Caco-2 (cell line): ENCODE measurements at regions not wholly inside any gene's neighbourhood (a gene's known extent, or its start where the extent isn't known, plus 50 kb on each side); places are given as distances from the start of the nearest gene placed in this dataset.

Experiments used
- BruUV-seq: library from RNA; stranded (reverse); fragments of 400-500 nt; replicated peaks from 2 replicates; lab custom pipeline; 2021; lab: Mats Ljungman, UMichigan
- CTCF ChIA-PET: fragments of 300-600 bp; sonication (Branson Sonifier 250); formaldehyde crosslinking; loops from one replicate; lab custom pipeline; 2022; ENCODE audit warnings: antibody characterized with exemption; lab: Charles Lee
- POLR2A ChIA-PET: fragments of 300-600 bp; sonication (Branson Sonifier 250); formaldehyde crosslinking; loops from one replicate; lab custom pipeline; 2022; ENCODE audit warnings: antibody characterized with exemption; lab: Charles Lee
- DNase-seq, 2 experiments: peaks; one replicate each; pipeline versions ENCODE4 v3.0.0 to v3.0.0-alpha.2; 2020 to 2022
- H3K27me3 ChIP-seq: replicated peaks from 2 replicates; pipeline ENCODE4 v1.6.0; 2011; ENCODE audit warnings: low read length; ENCODE audit not compliant: control insufficient read depth, insufficient read depth
- H3K36me3 ChIP-seq: 2 replicates; pipeline ENCODE4 v1.5.1; 2011; ENCODE audit warnings: low read length; ENCODE audit not compliant: control insufficient read depth, insufficient read depth
- H3K4me1 ChIP-seq: fragments of 250-450 bp; sonication (Bioruptor Pico); 2 replicates; pipeline ENCODE4 v1.5.1; 2020; ENCODE audit warnings: mild to moderate bottlenecking
- H3K4me3 ChIP-seq: 2 replicates; pipeline ENCODE4 v1.5.1; 2011; ENCODE audit warnings: low read depth, mild to moderate bottlenecking, control low read depth, low read length
- H3K9me3 ChIP-seq: fragments of 250-450 bp; sonication (Bioruptor Pico); 2 replicates; pipeline ENCODE4 v1.5.1; 2020; ENCODE audit warnings: mild to moderate bottlenecking, moderate library complexity
- H3K27ac Mint-ChIP-seq: one replicate; pipeline ENCODE4 v1.8.0; 2022; ENCODE audit warnings: mixed read lengths; ENCODE audit not compliant: unreplicated experiment
- H3K27me3 Mint-ChIP-seq: one replicate; pipeline ENCODE4 v1.8.0; 2022; ENCODE audit warnings: mixed read lengths; ENCODE audit not compliant: insufficient read depth, unreplicated experiment
- H3K36me3 Mint-ChIP-seq: one replicate; pipeline ENCODE4 v1.8.0; 2022; ENCODE audit warnings: mild to moderate bottlenecking, mixed read lengths; ENCODE audit not compliant: insufficient read depth, unreplicated experiment
- H3K4me1 Mint-ChIP-seq: one replicate; pipeline ENCODE4 v1.8.0; 2022; ENCODE audit warnings: low read depth, mixed read lengths; ENCODE audit not compliant: unreplicated experiment
- H3K4me3 Mint-ChIP-seq: one replicate; pipeline ENCODE4 v1.8.0; 2022; ENCODE audit warnings: mild to moderate bottlenecking, moderate library complexity, mixed read lengths; ENCODE audit not compliant: unreplicated experiment
- H3K9me3 Mint-ChIP-seq: one replicate; pipeline ENCODE4 v1.8.0; 2022; ENCODE audit warnings: mixed read lengths; ENCODE audit not compliant: unreplicated experiment
- CTCF ChIP-seq, 2 experiments: fragments of 200-600 bp in 1 of 2; IDR thresholded peaks; 1 replicate in 1 of 2; 2 replicates in 1 of 2; pipeline versions ENCODE4 v1.5.1 to v1.8.0; 2011 to 2022; ENCODE audit warnings: antibody characterized with exemption in 1 of 2, control low read depth in 1 of 2, inconsistent platforms in 1 of 2, low read depth in 1 of 2, low read length in 1 of 2, mild to moderate bottlenecking in 1 of 2, moderate library complexity in 1 of 2; ENCODE audit not compliant: insufficient read depth in 1 of 2, severe bottlenecking in 1 of 2, unreplicated experiment in 1 of 2
- intact Hi-C: fragments of 100-400 bp; cut with micrococcal nuclease; formaldehyde crosslinking; loops from one replicate; pipeline ENCODE4 v1.10.0; 2022; ENCODE audit not compliant: unreplicated experiment

GRCh38 chr1:83632906-83633305 is 366.0 kb downstream of the TTLL7 start:
- no peak for TF ChIP-seq CTCF (IDR thresholded peaks at IDR 0.05; ENCODE audit: insufficient read depth in 1 of 2, low read depth in 1 of 2, low read length in 1 of 2, severe bottlenecking in 1 of 2, unreplicated experiment in 1 of 2)
- Histone ChIP-seq H3K27me3 (no peaks in the 10 kb centered on the region), H3K9me3 (no peaks in the 10 kb centered on the region), H3K4me1 (no peaks in the 10 kb centered on the region), H3K36me3 (no peaks in the 10 kb centered on the region), H3K4me3 (no peak overlapping the region)
- no peak overlapping the region for H3K4me3 Mint-ChIP-seq
- no peaks in the 10 kb centered on the region for H3K4me1 Mint-ChIP-seq
- H3K27ac Mint-ChIP-seq: no peak overlapping the region
- peaks cover 13% of the 10 kb centered on the region for H3K27me3 Mint-ChIP-seq
- no peak for DNase-seq
- ChIA-PET CTCF (no interaction called here), POLR2A (no interaction called here)
- intact Hi-C loops: no loop called here
- H3K9me3 Mint-ChIP-seq: no peaks in the 10 kb centered on the region
- no TSS peak for BruUV-seq
- peaks cover 5% of the 10 kb centered on the region for H3K36me3 Mint-ChIP-seq

DNA sequence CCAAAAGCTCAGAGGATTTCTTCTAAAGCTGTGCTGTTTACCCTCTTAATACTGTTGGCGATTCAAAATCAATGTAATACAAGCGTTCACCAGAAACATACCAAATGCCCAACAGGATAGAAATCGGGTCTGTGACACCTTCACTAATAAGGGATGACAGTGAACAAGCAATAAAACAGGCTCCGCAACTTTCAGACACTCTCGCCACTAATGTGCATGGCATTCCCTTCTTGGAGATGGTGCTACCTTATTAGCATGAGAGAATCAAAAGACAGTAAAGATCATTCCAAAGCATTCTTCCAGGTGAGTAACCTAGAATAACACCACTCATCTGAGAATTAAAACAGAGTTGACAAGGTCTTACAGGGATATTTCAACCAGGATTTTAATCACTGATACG is 367.1 kb downstream of the TTLL7 start:
- ChIA-PET CTCF (no interaction called here), POLR2A (no interaction called here)
- Histone ChIP-seq H3K4me3 (no peak overlapping the region), H3K27me3 (no peaks in the 10 kb centered on the region), H3K4me1 (no peaks in the 10 kb centered on the region), H3K9me3 (no peaks in the 10 kb centered on the region), H3K36me3 (no peaks in the 10 kb centered on the region)
- intact Hi-C loops: no loop called here
- no peaks in the 10 kb centered on the region for H3K4me1 Mint-ChIP-seq
- H3K9me3 Mint-ChIP-seq: no peaks in the 10 kb centered on the region
- peaks cover 10% of the 10 kb centered on the region for H3K27me3 Mint-ChIP-seq
- no peak overlapping the region for H3K4me3 Mint-ChIP-seq
- no TSS peak for BruUV-seq
- TF ChIP-seq CTCF (IDR thresholded peaks at IDR 0.05; ENCODE audit: insufficient read depth in 1 of 2, low read depth in 1 of 2, low read length in 1 of 2, severe bottlenecking in 1 of 2, unreplicated experiment in 1 of 2): no peak
- peaks cover 5% of the 10 kb centered on the region for H3K36me3 Mint-ChIP-seq
- DNase-seq: no peak
- H3K27ac Mint-ChIP-seq: no peak overlapping the region

GRCh38 chr1:83627045-83627444 is 371.9 kb downstream of the TTLL7 start:
- DNase-seq: no peak
- ChIA-PET POLR2A (no interaction called here), CTCF (interaction anchor here (0.6 kb wide), 1 partner anchor 106 kb away, joined by 3 read pairs; no protein-coding TSS in a partner anchor)

More at GRCh38 chr1:83627045-83627444, 371.9 kb downstream of the TTLL7 start:
- TF ChIP-seq CTCF (IDR thresholded peaks at IDR 0.05; ENCODE audit: insufficient read depth in 1 of 2, low read depth in 1 of 2, low read length in 1 of 2, severe bottlenecking in 1 of 2, unreplicated experiment in 1 of 2): no peak
- Mint-ChIP-seq H3K9me3 (no peaks in the 10 kb centered on the region), H3K27me3 (no peaks in the 10 kb centered on the region), H3K36me3 (no peaks in the 10 kb centered on the region), H3K27ac (no peak overlapping the region), H3K4me3 (no peak overlapping the region), H3K4me1 (no peaks in the 10 kb centered on the region)
- Histone ChIP-seq H3K36me3 (no peaks in the 10 kb centered on the region), H3K9me3 (no peaks in the 10 kb centered on the region), H3K4me1 (no peaks in the 10 kb centered on the region), H3K4me3 (no peak overlapping the region), H3K27me3 (no peaks in the 10 kb centered on the region)
- BruUV-seq: no TSS peak
- intact Hi-C loops: no loop called here
